K562 (cell line): ENCODE measurements at regions not wholly inside any gene's neighbourhood (a gene's known extent, or its start where the extent isn't known, plus 50 kb on each side); places are given as distances from the start of the nearest gene placed in this dataset.

ENCODE experiments used
- ATAC-seq: fragments of 200-7000 bp; cut with Tn5 transposase; 3 replicates; pipeline ENCODE4 v1.9.1; 2020; ENCODE audit warnings: moderate library complexity
- BruUV-seq: library from RNA; stranded (reverse); fragments of 400-500 nt; replicated peaks from 2 replicates; lab custom pipeline; 2021; lab: Mats Ljungman, UMichigan
- CTCF ChIA-PET: fragments of 300-600 bp; formaldehyde crosslinking; extraction: SDS; loops from one replicate; lab custom pipeline; 2021; ENCODE audit warnings: low intra/inter-chr PET ratio; lab: Yijun Ruan, JAX
- POLR2A ChIA-PET: fragments of 300-600, 350-650 bp; sonication (Branson Sonifier 250); formaldehyde crosslinking; extraction: SDS; loops from one replicate; lab custom pipeline; 2021; ENCODE audit warnings: antibody characterized with exemption, inconsistent platforms; lab: Yijun Ruan, JAX
- DNase-seq, 4 experiments: peaks; one replicate each; pipeline versions ENCODE4 v3.0.0 to v3.0.0-alpha.2; 2011 to 2018; ENCODE audit warnings: low spot score in 3 of 4, mixed read lengths in 3 of 4; ENCODE audit errors: extremely low read depth in 1 of 4
- FAIRE-seq: peaks from 2 replicates; lab custom pipeline; 2011; peaks lifted over from hg19 to GRCh38; lab: Jason Lieb, UNC
- H2AFZ ChIP-seq: 2 replicates; pipeline ENCODE4 v1.6.0; 2011; ENCODE audit warnings: low read depth, low read length, control low read depth, inconsistent platforms
- H3K27ac ChIP-seq: fragments of 200-600 bp; 3 replicates; pipeline ENCODE4 v1.8.0; 2011; ENCODE audit warnings: low read depth, mild to moderate bottlenecking, control low read depth, inconsistent platforms, low read length, moderate library complexity, mixed read lengths; ENCODE audit errors: extremely low read depth
- H3K27me3 ChIP-seq, 2 experiments: fragments of 300-600 bp in 1 of 2; 2 replicates in 1 of 2; 3 replicates in 1 of 2; pipeline versions ENCODE4 v1.6.0 to v1.8.0; 2011; ENCODE audit warnings: inconsistent platforms in 2 of 2, low read length in 2 of 2, mild to moderate bottlenecking in 1 of 2, mixed read lengths in 1 of 2, moderate library complexity in 1 of 2; ENCODE audit not compliant: control insufficient read depth in 2 of 2, insufficient read depth in 2 of 2
- H3K36me3 ChIP-seq: fragments of 300-600 bp; 3 replicates; pipeline ENCODE4 v1.8.0; 2011; ENCODE audit warnings: mild to moderate bottlenecking, low read length, inconsistent platforms; ENCODE audit not compliant: control insufficient read depth, insufficient read depth
- H3K4me1 ChIP-seq, 2 experiments: fragments of 200-600 bp in 1 of 2; replicated peaks in 1 of 2; 2 replicates in 1 of 2; 3 replicates in 1 of 2; pipeline versions ENCODE4 v1.5.1 to v1.8.0; 2011; ENCODE audit warnings: inconsistent platforms in 2 of 2, low read length in 2 of 2, mild to moderate bottlenecking in 1 of 2, mixed read lengths in 1 of 2, moderate library complexity in 1 of 2; ENCODE audit not compliant: control insufficient read depth in 2 of 2, insufficient read depth in 2 of 2
- H3K4me2 ChIP-seq: 2 replicates; pipeline ENCODE4 v1.6.1; 2011; ENCODE audit warnings: low read length, control low read depth, inconsistent platforms, mixed read lengths; ENCODE audit not compliant: insufficient read depth
- H3K4me3 ChIP-seq: fragments of 200-600 bp; sonication (generic), shearing (Covaris generic); 2 replicates; pipeline ENCODE4 v1.5.1; 2016; ENCODE audit warnings: control low read depth, inconsistent platforms
- H3K79me2 ChIP-seq: fragments of 200-600 bp; 3 replicates; pipeline ENCODE4 v1.8.0; 2011; ENCODE audit warnings: low read length, inconsistent platforms; ENCODE audit not compliant: control insufficient read depth, insufficient read depth
- H3K9ac ChIP-seq, 2 experiments: 2 replicates each; pipeline versions ENCODE4 v1.6.0 to v1.6.1; 2011; ENCODE audit warnings: low read depth in 2 of 2, low read length in 2 of 2, control low read depth in 1 of 2, inconsistent platforms in 1 of 2, mild to moderate bottlenecking in 1 of 2, mixed read lengths in 1 of 2; ENCODE audit not compliant: insufficient read depth in 1 of 2
- H3K9me1 ChIP-seq: one replicate; pipeline ENCODE4 v1.6.0; 2011; ENCODE audit warnings: inconsistent platforms, mild to moderate bottlenecking, low read length, moderate library complexity; ENCODE audit not compliant: control insufficient read depth, insufficient read depth
- H3K9me3 ChIP-seq: replicated peaks from 2 replicates; pipeline ENCODE4 v1.5.1; 2011; ENCODE audit warnings: low read depth, low read length, inconsistent platforms; ENCODE audit not compliant: control insufficient read depth, insufficient read depth
- H4K20me1 ChIP-seq: replicated peaks from 2 replicates; pipeline ENCODE4 v1.6.1; 2011; ENCODE audit warnings: low read length, inconsistent platforms, mixed read lengths; ENCODE audit not compliant: control insufficient read depth, insufficient read depth
- EHMT2 ChIP-seq: fragments of 450-650 bp; IDR thresholded peaks from 2 replicates; pipeline ENCODE4 v1.6.1; 2018; ENCODE audit warnings: antibody characterized with exemption
- ELF2 ChIP-seq: fragments of 250-450 bp; sonication (Bioruptor Pico); IDR thresholded peaks from 2 replicates; pipeline ENCODE4 v1.5.0; 2021; ENCODE audit warnings: mild to moderate bottlenecking
- GTF2B ChIP-seq: IDR thresholded peaks from 2 replicates; pipeline ENCODE4 v1.6.1; 2011; ENCODE audit not compliant: insufficient read length; ENCODE audit errors: extremely low read depth
- HNRNPH1 ChIP-seq: fragments of 200-400 bp; formaldehyde crosslinking; optimal IDR thresholded peaks from 2 replicates; pipeline ENCODE3; 2017; ENCODE audit warnings: low read depth, mild to moderate bottlenecking, low read length, moderate library complexity
- KAT2B ChIP-seq: IDR thresholded peaks from one replicate; pipeline ENCODE4 v1.6.1; 2012; ENCODE audit warnings: low read depth, mild to moderate bottlenecking, control low read depth, inconsistent platforms, low read length, moderate library complexity
- POLR2H ChIP-seq: IDR thresholded peaks from 2 replicates; pipeline ENCODE4 v1.6.1; 2016; ENCODE audit warnings: missing genetic modification characterization, low read depth, mild to moderate bottlenecking, control low read depth, missing compliant biosample characterization, moderate library complexity
- RB1 ChIP-seq: fragments of 450-650 bp; IDR thresholded peaks from 2 replicates; pipeline ENCODE4 v1.6.1; 2017; ENCODE audit warnings: low read depth, mild to moderate bottlenecking
- SMC3 ChIP-seq: conservative IDR thresholded peaks from 2 replicates; pipeline ENCODE4 v1.6.1; 2011; ENCODE audit warnings: low read depth, low read length, improper control_type of control experiment; ENCODE audit not compliant: insufficient read depth
- SP1 ChIP-seq: sonication (generic); formaldehyde crosslinking; IDR thresholded peaks from 2 replicates; pipeline ENCODE4 v1.8.1; 2022; ENCODE audit warnings: mild to moderate bottlenecking, missing genetic modification reagents
- WGBS: fragments of 100-300 bp; shearing (Covaris generic); methylation state at CpG from one replicate; pipeline ENCODE4 v1.1.6; 2016; ENCODE audit warnings: low coverage, mixed read lengths; ENCODE audit not compliant: insufficient coverage; ENCODE audit errors: missing lambda C conversion rate; 5-methylcytosine and 5-hydroxymethylcytosine counted together
- in situ Hi-C: fragments of 300-500 bp; cut with MboI; formaldehyde crosslinking; loops from 4 replicates; pipeline ENCODE4 v1.15.0; 2018; ENCODE audit warnings: inconsistent platforms, mixed read lengths
- intact Hi-C: fragments of 100-400 bp; cut with micrococcal nuclease; formaldehyde crosslinking; loops from 2 replicates; pipeline ENCODE4 v1.14.2; 2022
- TF ChIP-seq, protein P1 (sequence below): sonication (generic); formaldehyde crosslinking; IDR thresholded peaks from 2 replicates; pipeline ENCODE4 v1.8.0; 2022; ENCODE audit warnings: mild to moderate bottlenecking, missing genetic modification reagents, borderline replicate concordance
- TF ChIP-seq, protein P2 (sequence below): sonication (generic); formaldehyde crosslinking; IDR thresholded peaks from 2 replicates; pipeline ENCODE4 v1.4.0; 2020; ENCODE audit warnings: mild to moderate bottlenecking, missing genetic modification reagents

- intact Hi-C loops, result no loop called here
- no peaks in the 10 kb centered on the region for H3K9me3 ChIP-seq
- H3K4me1 ChIP-seq, result no peaks in the 10 kb centered on the region
- no peaks in the 10 kb centered on the region for H4K20me1 ChIP-seq
- 5% methylated on average over 4 of the region's 6 CpGs for WGBS
- in situ Hi-C loops, result no loop called here
- ATAC-seq, result no peak
- no peak for FAIRE-seq
- H3K9me1 ChIP-seq, result no peaks in the 10 kb centered on the region
- POLR2A ChIA-PET, result no interaction called here
- H3K36me3 ChIP-seq, result no peaks in the 10 kb centered on the region
- no TSS peak for BruUV-seq
- no peak overlapping the region for H3K9ac ChIP-seq
- H3K4me2 ChIP-seq, result no peak overlapping the region
- H3K79me2 ChIP-seq, result no peaks in the 10 kb centered on the region
- H3K27ac ChIP-seq, result no peak overlapping the region
- H3K4me3 ChIP-seq, result no peak overlapping the region
- H2AFZ ChIP-seq, result no peak overlapping the region
- H3K27me3 ChIP-seq, result no peaks in the 10 kb centered on the region
- CTCF ChIA-PET, result no interaction called here
- no peak for DNase-seq
- TF ChIP-seq KAT2B, result no peak
- TF ChIP-seq RB1, result no peak
- no peak for TF ChIP-seq POLR2H (tag)
These were observed 245.8 kb upstream of the JAG1 start for GRCh38 chr20:10919396-10920140.

DNA sequence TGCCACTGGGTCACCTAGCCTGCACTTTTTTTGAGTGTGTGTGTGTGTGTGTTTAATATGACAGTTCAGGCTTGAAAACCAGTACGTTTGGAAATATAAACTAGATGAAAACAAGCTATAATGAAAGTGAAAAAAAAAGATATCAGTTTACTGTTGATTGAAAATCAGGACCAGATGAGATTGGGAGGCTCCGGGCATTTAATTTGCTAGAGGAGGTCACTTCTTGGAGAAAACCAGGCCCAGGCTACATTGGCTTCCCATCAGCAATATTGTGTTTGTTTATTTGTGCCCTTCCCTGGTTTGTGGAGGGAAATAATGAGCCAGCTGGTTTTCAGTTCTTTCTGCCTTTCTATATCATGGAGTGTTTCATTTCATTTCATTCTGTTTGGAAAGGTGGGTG, 246.6 kb upstream of the JAG1 start:
- Histone ChIP-seq H3K79me2 (no peaks in the 10 kb centered on the region), H3K27ac (no peak overlapping the region), H2AFZ (no peak overlapping the region), H3K9me3 (no peaks in the 10 kb centered on the region), H3K27me3 (no peaks in the 10 kb centered on the region), H3K4me2 (no peak overlapping the region), H3K4me3 (no peak overlapping the region), H3K36me3 (no peaks in the 10 kb centered on the region), H3K9ac (no peak overlapping the region), H4K20me1 (no peaks in the 10 kb centered on the region), H3K4me1 (no peaks in the 10 kb centered on the region), H3K9me1 (no peaks in the 10 kb centered on the region)
- DNase-seq (no peak), FAIRE-seq (no peak), ATAC-seq (no peak)
- CTCF ChIA-PET, result no interaction called here
- WGBS, result 0% methylated on average over 2 of the region's 2 CpGs
- intact Hi-C loops (no loop called here), in situ Hi-C loops (no loop called here)
- no TSS peak for BruUV-seq
- POLR2A ChIA-PET, result no interaction called here
- TF ChIP-seq EHMT2 (no peak), ELF2 (CRISPR knock-in tag) (no peak), GTF2B (no peak), HNRNPH1 (no peak), SP1 (no peak), SMC3 (no peak)
- TF ChIP-seq, protein P1, sequence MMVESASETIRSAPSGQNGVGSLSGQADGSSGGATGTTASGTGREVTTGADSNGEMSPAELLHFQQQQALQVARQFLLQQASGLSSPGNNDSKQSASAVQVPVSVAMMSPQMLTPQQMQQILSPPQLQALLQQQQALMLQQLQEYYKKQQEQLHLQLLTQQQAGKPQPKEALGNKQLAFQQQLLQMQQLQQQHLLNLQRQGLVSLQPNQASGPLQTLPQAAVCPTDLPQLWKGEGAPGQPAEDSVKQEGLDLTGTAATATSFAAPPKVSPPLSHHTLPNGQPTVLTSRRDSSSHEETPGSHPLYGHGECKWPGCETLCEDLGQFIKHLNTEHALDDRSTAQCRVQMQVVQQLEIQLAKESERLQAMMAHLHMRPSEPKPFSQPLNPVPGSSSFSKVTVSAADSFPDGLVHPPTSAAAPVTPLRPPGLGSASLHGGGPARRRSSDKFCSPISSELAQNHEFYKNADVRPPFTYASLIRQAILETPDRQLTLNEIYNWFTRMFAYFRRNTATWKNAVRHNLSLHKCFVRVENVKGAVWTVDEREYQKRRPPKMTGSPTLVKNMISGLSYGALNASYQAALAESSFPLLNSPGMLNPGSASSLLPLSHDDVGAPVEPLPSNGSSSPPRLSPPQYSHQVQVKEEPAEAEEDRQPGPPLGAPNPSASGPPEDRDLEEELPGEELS (CRISPR knock-in tag), result no peak
- TF ChIP-seq, protein P2, sequence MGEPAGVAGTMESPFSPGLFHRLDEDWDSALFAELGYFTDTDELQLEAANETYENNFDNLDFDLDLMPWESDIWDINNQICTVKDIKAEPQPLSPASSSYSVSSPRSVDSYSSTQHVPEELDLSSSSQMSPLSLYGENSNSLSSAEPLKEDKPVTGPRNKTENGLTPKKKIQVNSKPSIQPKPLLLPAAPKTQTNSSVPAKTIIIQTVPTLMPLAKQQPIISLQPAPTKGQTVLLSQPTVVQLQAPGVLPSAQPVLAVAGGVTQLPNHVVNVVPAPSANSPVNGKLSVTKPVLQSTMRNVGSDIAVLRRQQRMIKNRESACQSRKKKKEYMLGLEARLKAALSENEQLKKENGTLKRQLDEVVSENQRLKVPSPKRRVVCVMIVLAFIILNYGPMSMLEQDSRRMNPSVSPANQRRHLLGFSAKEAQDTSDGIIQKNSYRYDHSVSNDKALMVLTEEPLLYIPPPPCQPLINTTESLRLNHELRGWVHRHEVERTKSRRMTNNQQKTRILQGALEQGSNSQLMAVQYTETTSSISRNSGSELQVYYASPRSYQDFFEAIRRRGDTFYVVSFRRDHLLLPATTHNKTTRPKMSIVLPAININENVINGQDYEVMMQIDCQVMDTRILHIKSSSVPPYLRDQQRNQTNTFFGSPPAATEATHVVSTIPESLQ (CRISPR knock-in tag), result no peak
